ENCODE measurements at regions not wholly inside any gene's neighbourhood (a gene's known extent, or its start where the extent isn't known, plus 50 kb on each side); places are given as distances from the start of the nearest gene placed in this dataset.

- TF ChIP-seq FOSL1 (CRISPR knock-in tag; IDR thresholded peaks at IDR 0.05; ENCODE audit: borderline replicate concordance) (no peak), ZNF780A (CRISPR knock-in tag; IDR thresholded peaks at IDR 0.05) (no peak), KDM4B (CRISPR knock-in tag; IDR thresholded peaks at IDR 0.05) (no peak), ZNF83 (CRISPR knock-in tag; IDR thresholded peaks at IDR 0.05; ENCODE audit: borderline replicate concordance) (no peak), FOXP4 (CRISPR knock-in tag; IDR thresholded peaks at IDR 0.05) (peak; percentile 81), MYPOP (CRISPR knock-in tag; IDR thresholded peaks at IDR 0.05) (no peak), DZIP1 (CRISPR knock-in tag; IDR thresholded peaks at IDR 0.05) (no peak), PPARG (CRISPR knock-in tag; conservative IDR thresholded peaks at IDR 0.05) (peak; percentile 80), ZNF331 (CRISPR knock-in tag; IDR thresholded peaks at IDR 0.05) (peak; percentile 90), FOXJ3 (CRISPR knock-in tag; IDR thresholded peaks at IDR 0.05; ENCODE audit: borderline replicate concordance) (peak; percentile 41; the same call in 1 of the 2 replicates), HMGA1 (CRISPR knock-in tag; conservative IDR thresholded peaks at IDR 0.05) (no peak), GABPB1 (CRISPR knock-in tag; IDR thresholded peaks at IDR 0.05) (peak; percentile 45; the same call in 1 of the 2 replicates), PRDM10 (CRISPR knock-in tag; IDR thresholded peaks at IDR 0.05; ENCODE audit: low read depth) (peak; percentile 67; the same call in 1 of the 2 replicates)
- TF ChIP-seq, protein P1, sequence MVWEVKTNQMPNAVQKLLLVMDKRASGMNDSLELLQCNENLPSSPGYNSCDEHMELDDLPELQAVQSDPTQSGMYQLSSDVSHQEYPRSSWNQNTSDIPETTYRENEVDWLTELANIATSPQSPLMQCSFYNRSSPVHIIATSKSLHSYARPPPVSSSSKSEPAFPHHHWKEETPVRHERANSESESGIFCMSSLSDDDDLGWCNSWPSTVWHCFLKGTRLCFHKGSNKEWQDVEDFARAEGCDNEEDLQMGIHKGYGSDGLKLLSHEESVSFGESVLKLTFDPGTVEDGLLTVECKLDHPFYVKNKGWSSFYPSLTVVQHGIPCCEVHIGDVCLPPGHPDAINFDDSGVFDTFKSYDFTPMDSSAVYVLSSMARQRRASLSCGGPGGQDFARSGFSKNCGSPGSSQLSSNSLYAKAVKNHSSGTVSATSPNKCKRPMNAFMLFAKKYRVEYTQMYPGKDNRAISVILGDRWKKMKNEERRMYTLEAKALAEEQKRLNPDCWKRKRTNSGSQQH (CRISPR knock-in tag; IDR thresholded peaks at IDR 0.05; ENCODE audit: low read depth), result 0 out of 2 replicates have a peak, but pooled peaks have one; percentile 67
- TF ChIP-seq, protein P2, sequence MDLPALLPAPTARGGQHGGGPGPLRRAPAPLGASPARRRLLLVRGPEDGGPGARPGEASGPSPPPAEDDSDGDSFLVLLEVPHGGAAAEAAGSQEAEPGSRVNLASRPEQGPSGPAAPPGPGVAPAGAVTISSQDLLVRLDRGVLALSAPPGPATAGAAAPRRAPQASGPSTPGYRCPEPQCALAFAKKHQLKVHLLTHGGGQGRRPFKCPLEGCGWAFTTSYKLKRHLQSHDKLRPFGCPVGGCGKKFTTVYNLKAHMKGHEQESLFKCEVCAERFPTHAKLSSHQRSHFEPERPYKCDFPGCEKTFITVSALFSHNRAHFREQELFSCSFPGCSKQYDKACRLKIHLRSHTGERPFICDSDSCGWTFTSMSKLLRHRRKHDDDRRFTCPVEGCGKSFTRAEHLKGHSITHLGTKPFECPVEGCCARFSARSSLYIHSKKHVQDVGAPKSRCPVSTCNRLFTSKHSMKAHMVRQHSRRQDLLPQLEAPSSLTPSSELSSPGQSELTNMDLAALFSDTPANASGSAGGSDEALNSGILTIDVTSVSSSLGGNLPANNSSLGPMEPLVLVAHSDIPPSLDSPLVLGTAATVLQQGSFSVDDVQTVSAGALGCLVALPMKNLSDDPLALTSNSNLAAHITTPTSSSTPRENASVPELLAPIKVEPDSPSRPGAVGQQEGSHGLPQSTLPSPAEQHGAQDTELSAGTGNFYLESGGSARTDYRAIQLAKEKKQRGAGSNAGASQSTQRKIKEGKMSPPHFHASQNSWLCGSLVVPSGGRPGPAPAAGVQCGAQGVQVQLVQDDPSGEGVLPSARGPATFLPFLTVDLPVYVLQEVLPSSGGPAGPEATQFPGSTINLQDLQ (CRISPR knock-in tag; IDR thresholded peaks at IDR 0.05), result no peak
Measured at GRCh38 chr6:167742719-167743303, 83.9 kb upstream of the AFDN start (continued).
